Nephron (organoid): ENCODE measurements at regions not wholly inside any gene's neighbourhood (a gene's known extent, or its start where the extent isn't known, plus 50 kb on each side); places are given as distances from the start of the nearest gene placed in this dataset.

Experiments
- H3K27ac Mint-ChIP-seq, 3 experiments: 2 replicates each; pipeline ENCODE4 v1.8.0; 2020; ENCODE audit warnings: mixed read lengths in 3 of 3, mild to moderate bottlenecking in 2 of 3, moderate library complexity in 1 of 3
- H3K27me3 Mint-ChIP-seq: 2 replicates; pipeline ENCODE4 v1.8.0; 2021; ENCODE audit warnings: low read depth, mild to moderate bottlenecking, moderate library complexity, mixed read lengths
- H3K36me3 Mint-ChIP-seq: 2 replicates; pipeline ENCODE4 v1.8.0; 2020; ENCODE audit warnings: low read depth, mixed read lengths
- H3K4me1 Mint-ChIP-seq: 2 replicates; pipeline ENCODE4 v1.8.0; 2020; ENCODE audit warnings: mixed read lengths
- H3K4me3 Mint-ChIP-seq, 3 experiments: 2 replicates each; pipeline ENCODE4 v1.8.0; 2020; ENCODE audit warnings: mild to moderate bottlenecking in 3 of 3, mixed read lengths in 3 of 3, moderate library complexity in 2 of 3
- H3K9me3 Mint-ChIP-seq: 2 replicates; pipeline ENCODE4 v1.8.0; 2020; ENCODE audit warnings: mixed read lengths
- CTCF ChIP-seq, 3 experiments: fragments of 200-600 bp; sonication (generic); IDR thresholded peaks; one replicate each; pipeline ENCODE4 v1.5.0; 2021; ENCODE audit warnings: antibody characterized with exemption in 3 of 3; ENCODE audit not compliant: unreplicated experiment in 3 of 3

DNA sequence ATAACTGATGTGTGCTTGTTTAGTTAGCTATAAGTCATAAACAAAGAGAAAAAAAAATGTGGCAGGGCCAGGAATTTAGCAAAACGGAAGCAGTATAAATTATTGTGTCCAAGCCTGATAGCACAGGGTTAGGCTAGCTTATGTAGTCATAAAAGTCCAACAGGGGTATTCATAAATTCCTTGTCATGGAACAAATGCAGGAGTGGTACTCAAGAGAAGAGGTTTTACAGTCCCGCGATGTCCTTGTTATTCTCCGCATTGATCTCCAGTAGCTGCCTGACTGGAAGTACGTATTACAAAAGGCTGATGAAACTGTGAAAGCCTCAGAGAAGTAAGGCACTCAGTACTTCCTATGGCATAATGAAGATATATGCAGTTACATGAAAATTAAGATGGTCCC is 336.9 kb upstream of the TRAM1L1 start:
- Mint-ChIP-seq H3K27me3 (no peaks in the 10 kb centered on the region), H3K9me3 (no peaks in the 10 kb centered on the region), H3K36me3 (no peaks in the 10 kb centered on the region), H3K4me3 (no peak overlapping the region), H3K4me1 (peaks cover 22% of the 10 kb centered on the region), H3K27ac (no peak overlapping the region)
- no peak for TF ChIP-seq CTCF (IDR thresholded peaks at IDR 0.05; ENCODE audit: unreplicated experiment in 3 of 3)

- Mint-ChIP-seq H3K4me1 (peaks cover 22% of the 10 kb centered on the region), H3K27ac (peak overlapping the region in 2 of 3 experiments; percentile 4 to 57), H3K27me3 (no peaks in the 10 kb centered on the region), H3K9me3 (peaks cover 4% of the 10 kb centered on the region), H3K36me3 (no peaks in the 10 kb centered on the region), H3K4me3 (no peak overlapping the region)
- TF ChIP-seq CTCF (IDR thresholded peaks at IDR 0.05; ENCODE audit: unreplicated experiment in 3 of 3): no peak
Measured at GRCh38 chr4:117425636-117426035, 340.3 kb upstream of the TRAM1L1 start.

DNA sequence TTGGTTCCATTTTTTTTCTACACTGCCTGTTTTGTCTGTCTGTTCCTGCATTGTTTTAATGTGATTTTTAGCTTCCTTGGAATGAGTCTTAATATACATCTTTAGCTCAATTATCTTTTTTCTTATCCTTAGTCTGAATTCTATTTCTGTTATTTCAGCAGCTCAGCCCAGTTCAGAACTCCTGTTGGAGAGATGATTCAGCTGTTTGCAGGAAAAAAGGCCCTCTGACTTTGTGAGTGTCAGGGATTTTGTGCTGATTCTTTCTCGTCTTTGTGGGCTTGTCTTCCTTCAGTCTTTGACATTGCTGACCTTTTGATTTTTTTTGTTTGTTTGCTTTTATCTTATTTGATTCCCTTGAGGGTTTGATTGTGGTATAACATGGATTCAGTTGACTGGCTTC is 343.2 kb upstream of the TRAM1L1 start:
- Mint-ChIP-seq H3K36me3 (no peaks in the 10 kb centered on the region), H3K9me3 (peaks cover 4% of the 10 kb centered on the region), H3K4me3 (no peak overlapping the region), H3K4me1 (peaks cover 15% of the 10 kb centered on the region), H3K27ac (peak overlapping the region in 1 of 3 experiments; percentile 54), H3K27me3 (no peaks in the 10 kb centered on the region)
- TF ChIP-seq CTCF (IDR thresholded peaks at IDR 0.05; ENCODE audit: unreplicated experiment in 3 of 3): no peak

- Mint-ChIP-seq H3K36me3 (no peaks in the 10 kb centered on the region), H3K27me3 (no peaks in the 10 kb centered on the region), H3K9me3 (peaks cover 4% of the 10 kb centered on the region), H3K27ac (no peak overlapping the region), H3K4me3 (no peak overlapping the region), H3K4me1 (peaks cover 17% of the 10 kb centered on the region)
- no peak for TF ChIP-seq CTCF (IDR thresholded peaks at IDR 0.05; ENCODE audit: unreplicated experiment in 3 of 3)
Measured at GRCh38 chr4:117429061-117429460, 343.7 kb upstream of the TRAM1L1 start.

DNA sequence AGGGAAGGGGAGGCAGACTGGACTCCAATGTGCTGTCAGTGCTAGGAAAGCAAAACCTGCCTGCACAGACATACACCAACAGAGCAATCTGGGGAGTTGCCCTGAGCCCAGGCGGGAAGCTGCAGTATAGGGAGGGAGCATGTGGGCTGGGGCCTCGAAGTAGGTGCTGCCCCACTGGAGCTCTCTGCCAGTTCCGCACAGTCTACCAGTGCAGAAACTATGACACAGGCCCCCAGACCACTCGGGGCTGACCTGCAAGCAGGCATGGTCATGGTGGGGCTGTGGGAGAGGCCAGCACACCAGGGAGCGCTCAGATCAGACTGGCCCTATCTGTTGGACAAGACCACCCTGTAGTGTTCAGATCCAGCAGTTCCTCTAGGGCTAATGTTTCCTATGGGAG is 344.1 kb upstream of the TRAM1L1 start:
- Mint-ChIP-seq H3K27me3 (no peaks in the 10 kb centered on the region), H3K27ac (no peak overlapping the region), H3K36me3 (no peaks in the 10 kb centered on the region), H3K4me3 (no peak overlapping the region), H3K4me1 (peaks cover 22% of the 10 kb centered on the region), H3K9me3 (peaks cover 4% of the 10 kb centered on the region)
- no peak for TF ChIP-seq CTCF (IDR thresholded peaks at IDR 0.05; ENCODE audit: unreplicated experiment in 3 of 3)

DNA sequence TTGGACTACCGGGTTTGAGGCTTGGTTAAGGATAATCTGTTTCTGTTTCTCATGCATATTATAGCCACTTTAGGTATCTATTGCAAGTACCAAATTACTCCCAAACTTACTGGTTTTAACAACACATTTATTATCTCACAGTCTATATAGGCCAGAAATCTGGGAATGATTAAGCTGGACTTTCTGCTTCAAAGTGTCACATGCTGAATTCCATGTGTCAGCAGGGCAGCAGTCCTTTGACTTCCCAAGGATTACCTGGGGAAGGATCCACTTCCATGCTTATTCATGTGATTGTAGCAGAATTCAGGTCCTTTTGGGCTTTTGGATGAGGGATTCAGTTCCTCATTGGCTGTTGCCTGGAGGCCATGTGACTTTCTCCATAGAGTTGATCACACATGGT is 349.0 kb upstream of the TRAM1L1 start:
- no peak for TF ChIP-seq CTCF (IDR thresholded peaks at IDR 0.05; ENCODE audit: unreplicated experiment in 3 of 3)
- no peak overlapping the region for H3K4me3 Mint-ChIP-seq
- H3K9me3 Mint-ChIP-seq: peaks cover 4% of the 10 kb centered on the region
- H3K36me3 Mint-ChIP-seq: no peaks in the 10 kb centered on the region
- peaks cover 12% of the 10 kb centered on the region for H3K4me1 Mint-ChIP-seq
- H3K27ac Mint-ChIP-seq: peak overlapping the region in 2 of 3 experiments; percentile 59 to 71
- H3K27me3 Mint-ChIP-seq: no peaks in the 10 kb centered on the region
